Mesenchymal stem cell (in vitro differentiated cells and primary cell): ENCODE measurements at regions not wholly inside any gene's neighbourhood (a gene's known extent, or its start where the extent isn't known, plus 50 kb on each side); places are given as distances from the start of the nearest gene placed in this dataset.

Source experiments
- DNase-seq: peaks from one replicate; pipeline ENCODE4 v3.0.0-alpha.2; 2013
- H2AFZ ChIP-seq: one replicate; pipeline ENCODE4 v1.6.1; 2013; ENCODE audit warnings: low read depth, mild to moderate bottlenecking, control low read depth, inconsistent platforms, low read length, moderate library complexity
- H2AK5ac ChIP-seq: 2 replicates; pipeline ENCODE4 v1.6.1; 2013; ENCODE audit warnings: low read length, moderate library complexity, mild to moderate bottlenecking, inconsistent platforms; ENCODE audit not compliant: severe bottlenecking
- H2BK120ac ChIP-seq: one replicate; pipeline ENCODE4 v1.6.1; 2013; ENCODE audit warnings: low read depth, mild to moderate bottlenecking, inconsistent platforms, low read length, moderate library complexity
- H2BK12ac ChIP-seq, 2 experiments: one replicate each; pipeline ENCODE4 v1.6.1; 2013; ENCODE audit warnings: inconsistent platforms in 2 of 2, low read length in 2 of 2, mild to moderate bottlenecking in 2 of 2, moderate library complexity in 2 of 2, control low read depth in 1 of 2
- H2BK15ac ChIP-seq: one replicate; pipeline ENCODE4 v1.6.1; 2013; ENCODE audit warnings: mild to moderate bottlenecking, low read depth, inconsistent platforms; ENCODE audit not compliant: poor library complexity, severe bottlenecking
- H2BK5ac ChIP-seq: 2 replicates; pipeline ENCODE4 v1.6.1; 2013; ENCODE audit warnings: low read depth, mild to moderate bottlenecking, low read length, control low read depth, inconsistent platforms; ENCODE audit not compliant: poor library complexity, severe bottlenecking
- H3K14ac ChIP-seq, 2 experiments: one replicate each; pipeline ENCODE4 v1.6.1; 2013; ENCODE audit warnings: inconsistent platforms in 2 of 2, low read length in 2 of 2, control low read depth in 1 of 2, mild to moderate bottlenecking in 1 of 2, moderate library complexity in 1 of 2
- H3K18ac ChIP-seq, 2 experiments: one replicate each; pipeline ENCODE4 v1.6.1; 2013; ENCODE audit warnings: inconsistent platforms in 2 of 2, low read length in 2 of 2, control low read depth in 1 of 2, low read depth in 1 of 2, mild to moderate bottlenecking in 1 of 2
- H3K23ac ChIP-seq, 2 experiments: one replicate each; pipeline ENCODE4 v1.6.1; 2013; ENCODE audit warnings: inconsistent platforms in 2 of 2, low read length in 2 of 2, mild to moderate bottlenecking in 2 of 2, moderate library complexity in 2 of 2, control low read depth in 1 of 2
- H3K27ac ChIP-seq: 2 replicates; pipeline ENCODE4 v1.5.1; 2013; ENCODE audit warnings: mild to moderate bottlenecking, moderate library complexity, low read length, control low read depth, inconsistent platforms; ENCODE audit not compliant: poor library complexity, severe bottlenecking
- H3K27me3 ChIP-seq, 2 experiments: 2 replicates each; pipeline versions ENCODE4 v1.6.1 to v1.7.0; 2013; ENCODE audit warnings: low read length in 2 of 2, mild to moderate bottlenecking in 2 of 2, moderate library complexity in 2 of 2, control low read depth in 1 of 2, inconsistent platforms in 1 of 2; ENCODE audit not compliant: control insufficient read depth in 1 of 2, insufficient read depth in 1 of 2
- H3K36me3 ChIP-seq, 2 experiments: 2 replicates each; pipeline versions ENCODE4 v1.6.1 to v1.7.0; 2013; ENCODE audit warnings: low read length in 2 of 2, control low read depth in 1 of 2, inconsistent platforms in 1 of 2, low read depth in 1 of 2, mild to moderate bottlenecking in 1 of 2; ENCODE audit not compliant: insufficient read depth in 2 of 2, control insufficient read depth in 1 of 2
- H3K4ac ChIP-seq, 2 experiments: one replicate each; pipeline ENCODE4 v1.6.1; 2013; ENCODE audit warnings: inconsistent platforms in 2 of 2, low read length in 2 of 2, mild to moderate bottlenecking in 2 of 2, moderate library complexity in 2 of 2, control low read depth in 1 of 2, low read depth in 1 of 2
- H3K4me1 ChIP-seq: 2 replicates; pipeline ENCODE4 v1.6.1; 2013; ENCODE audit warnings: low read depth, low read length, control low read depth; ENCODE audit not compliant: control insufficient read depth, insufficient read depth
- H3K4me2 ChIP-seq: 2 replicates; pipeline ENCODE4 v1.6.1; 2013; ENCODE audit warnings: low read length, mild to moderate bottlenecking, inconsistent platforms; ENCODE audit not compliant: poor library complexity, severe bottlenecking
- H3K4me3 ChIP-seq, 2 experiments: 2 replicates each; pipeline versions ENCODE4 v1.5.1 to v1.7.0; 2013; ENCODE audit warnings: low read length in 2 of 2, mild to moderate bottlenecking in 2 of 2, control low read depth in 1 of 2, low read depth in 1 of 2; ENCODE audit not compliant: insufficient read depth in 1 of 2
- H3K79me1 ChIP-seq: replicated peaks from 2 replicates; pipeline ENCODE4 v1.6.1; 2013; ENCODE audit warnings: mild to moderate bottlenecking, control low read depth, low read length, inconsistent platforms; ENCODE audit not compliant: poor library complexity, severe bottlenecking
- H3K9ac ChIP-seq: 2 replicates; pipeline ENCODE4 v1.7.0; 2013; ENCODE audit warnings: mild to moderate bottlenecking, low read length, moderate library complexity
- H3K9me3 ChIP-seq: 2 replicates; pipeline ENCODE4 v1.7.0; 2013; ENCODE audit warnings: mild to moderate bottlenecking, low read length; ENCODE audit not compliant: control insufficient read depth
- H4K8ac ChIP-seq: one replicate; pipeline ENCODE4 v1.6.1; 2013; ENCODE audit warnings: inconsistent platforms, mild to moderate bottlenecking, low read length, moderate library complexity
- H4K91ac ChIP-seq: one replicate; pipeline ENCODE4 v1.6.1; 2013; ENCODE audit warnings: mild to moderate bottlenecking, low read length, inconsistent platforms
- WGBS: methylation state at CpG from one replicate; pipeline ENCODE4 v1.1.7; 2013; ENCODE audit warnings: mixed read lengths; 5-methylcytosine and 5-hydroxymethylcytosine counted together

GRCh38 chr21:15522148-15522547 lies 207.6 kb upstream of the USP25 start:
- H3K4me3 ChIP-seq, result no peak overlapping the region
- peak overlapping the region; percentile 33 for H2BK5ac ChIP-seq
- H3K4ac ChIP-seq, result no peak overlapping the region
- H2BK15ac ChIP-seq, result no peak overlapping the region
- H3K9ac ChIP-seq, result no peak overlapping the region
- no peak overlapping the region for H2AFZ ChIP-seq
- H4K91ac ChIP-seq, result no peak overlapping the region
- no peaks in the 10 kb centered on the region for H3K4me1 ChIP-seq
- no peak overlapping the region for H3K14ac ChIP-seq
- no peak overlapping the region for H3K18ac ChIP-seq
- no peaks in the 10 kb centered on the region for H3K9me3 ChIP-seq
- H3K4me2 ChIP-seq, result no peak overlapping the region
- H3K23ac ChIP-seq, result no peak overlapping the region
- no peak overlapping the region for H2AK5ac ChIP-seq
- H3K27ac ChIP-seq, result no peak overlapping the region
- no peak overlapping the region for H2BK120ac ChIP-seq
- 96% methylated on average over 5 of the region's 5 CpGs for WGBS
- no peak overlapping the region for H2BK12ac ChIP-seq
- no peak for DNase-seq
- H3K79me1 ChIP-seq, result no peaks in the 10 kb centered on the region
- H4K8ac ChIP-seq, result no peak overlapping the region
- H3K36me3 ChIP-seq, result no peaks in the 10 kb centered on the region
- peaks cover 0 to 3% of the 10 kb centered on the region in 2 experiments for H3K27me3 ChIP-seq

GRCh38 chr21:15524855-15525254 lies 204.9 kb upstream of the USP25 start:
- no peak overlapping the region for H4K8ac ChIP-seq
- peaks cover 0 to 3% of the 10 kb centered on the region in 2 experiments for H3K27me3 ChIP-seq
- no peaks in the 10 kb centered on the region for H3K36me3 ChIP-seq
- H2AK5ac ChIP-seq, result no peak overlapping the region
- no peak overlapping the region for H2AFZ ChIP-seq
- DNase-seq, result no peak
- no peak overlapping the region for H3K18ac ChIP-seq
- no peak overlapping the region for H3K4ac ChIP-seq
- no peak overlapping the region for H2BK12ac ChIP-seq
- no peak overlapping the region for H3K27ac ChIP-seq
- no peak overlapping the region for H2BK15ac ChIP-seq
- H3K9ac ChIP-seq, result no peak overlapping the region
- H3K23ac ChIP-seq, result no peak overlapping the region
- no peak overlapping the region for H2BK5ac ChIP-seq
- no peak overlapping the region for H4K91ac ChIP-seq
- H3K9me3 ChIP-seq, result no peaks in the 10 kb centered on the region
- H3K14ac ChIP-seq, result no peak overlapping the region
- H2BK120ac ChIP-seq, result no peak overlapping the region
- H3K4me3 ChIP-seq, result no peak overlapping the region
- H3K79me1 ChIP-seq, result no peaks in the 10 kb centered on the region
- no peak overlapping the region for H3K4me2 ChIP-seq
- no peaks in the 10 kb centered on the region for H3K4me1 ChIP-seq

GRCh38 chr21:15526798-15527197 lies 203.0 kb upstream of the USP25 start:
- Histone ChIP-seq H2BK12ac (no peak overlapping the region), H3K27ac (no peak overlapping the region), H3K9me3 (no peaks in the 10 kb centered on the region), H3K14ac (no peak overlapping the region), H4K8ac (no peak overlapping the region), H2BK15ac (no peak overlapping the region), H3K79me1 (no peaks in the 10 kb centered on the region), H2BK120ac (no peak overlapping the region), H2AFZ (no peak overlapping the region), H3K36me3 (no peaks in the 10 kb centered on the region), H2AK5ac (no peak overlapping the region), H3K4me3 (no peak overlapping the region), H3K4me1 (no peaks in the 10 kb centered on the region), H2BK5ac (no peak overlapping the region), H3K18ac (no peak overlapping the region), H3K4ac (no peak overlapping the region), H3K27me3 (peaks cover 0 to 3% of the 10 kb centered on the region in 2 experiments), H4K91ac (no peak overlapping the region), H3K23ac (no peak overlapping the region), H3K4me2 (no peak overlapping the region), H3K9ac (no peak overlapping the region)
- no peak for DNase-seq
- 82% methylated on average over 2 of the region's 2 CpGs for WGBS

- Histone ChIP-seq H3K27ac (no peak overlapping the region), H4K8ac (no peak overlapping the region), H3K4me1 (no peaks in the 10 kb centered on the region), H4K91ac (no peak overlapping the region), H2BK5ac (no peak overlapping the region), H3K18ac (no peak overlapping the region), H3K4ac (no peak overlapping the region), H3K9ac (no peak overlapping the region), H3K36me3 (no peaks in the 10 kb centered on the region), H3K4me3 (no peak overlapping the region), H3K14ac (no peak overlapping the region), H3K79me1 (no peaks in the 10 kb centered on the region), H3K9me3 (no peaks in the 10 kb centered on the region), H2AFZ (no peak overlapping the region), H3K23ac (no peak overlapping the region), H2BK12ac (no peak overlapping the region), H2BK120ac (no peak overlapping the region), H3K4me2 (no peak overlapping the region), H3K27me3 (peaks cover 0 to 3% of the 10 kb centered on the region in 2 experiments), H2BK15ac (no peak overlapping the region), H2AK5ac (no peak overlapping the region)
- no peak for DNase-seq
- 63% methylated on average over 2 of the region's 2 CpGs for WGBS
Measured at GRCh38 chr21:15528346-15528745, 201.4 kb upstream of the USP25 start.
